GM12878 (cell line): ENCODE measurements at regions not wholly inside any gene's neighbourhood (a gene's known extent, or its start where the extent isn't known, plus 50 kb on each side); places are given as distances from the start of the nearest gene placed in this dataset.

Source experiments
- ATAC-seq: fragments of 200-7000 bp; cut with Tn5 transposase; 3 replicates; pipeline ENCODE4 v1.9.1; 2020; ENCODE audit warnings: mild to moderate bottlenecking, moderate library complexity
- BruUV-seq: library from RNA; stranded (reverse); fragments of 400-500 nt; replicated peaks from 2 replicates; lab custom pipeline; 2021; lab: Mats Ljungman, UMichigan
- CTCF ChIA-PET: fragments of 300-600 bp; sonication (Branson Sonifier 250); formaldehyde crosslinking; extraction: SDS; loops from one replicate; lab custom pipeline; 2021; ENCODE audit warnings: inconsistent platforms; lab: Yijun Ruan, JAX
- POLR2A ChIA-PET: fragments of 350-600 bp; formaldehyde crosslinking; extraction: SDS; loops from one replicate; lab custom pipeline; 2021; ENCODE audit warnings: inconsistent platforms; lab: Charles Lee
- RAD21 ChIA-PET: fragments of 300-600 bp; sonication (Branson Sonifier 250); formaldehyde crosslinking; loops from one replicate; lab custom pipeline; 2023; ENCODE audit warnings: antibody characterized with exemption; ENCODE audit not compliant: unreplicated experiment; lab: Charles Lee
- SMC1A ChIA-PET: fragments of 300-600 bp; sonication (Branson Sonifier 250); formaldehyde crosslinking; loops from one replicate; lab custom pipeline; 2023; ENCODE audit not compliant: unreplicated experiment, uncharacterized antibody; lab: Charles Lee
- DNase-seq: peaks from one replicate; pipeline ENCODE4 v3.0.0-alpha.2; 2011; ENCODE audit warnings: low read depth, low spot score
- FAIRE-seq: peaks from 3 replicates; lab custom pipeline; 2011; peaks lifted over from hg19 to GRCh38; lab: Jason Lieb, UNC
- H2AFZ ChIP-seq: 2 replicates; pipeline ENCODE4 v1.6.0; 2011; ENCODE audit warnings: low read depth, low read length, control low read depth; ENCODE audit not compliant: control insufficient read depth
- H3K27ac ChIP-seq: 2 replicates; pipeline ENCODE4 v1.5.1; 2011; ENCODE audit warnings: control low read depth; ENCODE audit not compliant: control insufficient read depth, insufficient read depth
- H3K27me3 ChIP-seq, 2 experiments: replicated peaks in 1 of 2; 2 replicates each; pipeline versions ENCODE4 v1.6.0 to v1.6.1; 2011; ENCODE audit warnings: low read length in 1 of 2; ENCODE audit not compliant: control insufficient read depth in 2 of 2, insufficient read depth in 2 of 2
- H3K36me3 ChIP-seq, 2 experiments: 2 replicates each; pipeline ENCODE4 v1.5.1; 2011; ENCODE audit warnings: low read length in 1 of 2; ENCODE audit not compliant: control insufficient read depth in 2 of 2, insufficient read depth in 2 of 2
- H3K4me1 ChIP-seq: 2 replicates; pipeline ENCODE4 v1.6.1; 2011; ENCODE audit warnings: mild to moderate bottlenecking, low read length, moderate library complexity, mixed read lengths; ENCODE audit not compliant: control insufficient read depth, insufficient read depth
- H3K4me2 ChIP-seq: 2 replicates; pipeline ENCODE4 v1.6.0; 2011; ENCODE audit warnings: control low read depth; ENCODE audit not compliant: control insufficient read depth, insufficient read depth
- H3K4me3 ChIP-seq: fragments of 200-600 bp; sonication (generic); 2 replicates; pipeline ENCODE4 v1.5.1; 2016
- H3K79me2 ChIP-seq: 2 replicates; pipeline ENCODE4 v1.6.0; 2011; ENCODE audit warnings: low read length; ENCODE audit not compliant: control insufficient read depth, insufficient read depth
- H3K9ac ChIP-seq: 2 replicates; pipeline ENCODE4 v1.8.0; 2011; ENCODE audit warnings: low read length, control low read depth, mixed read lengths; ENCODE audit not compliant: control insufficient read depth, insufficient read depth
- H3K9me3 ChIP-seq: replicated peaks from 3 replicates; pipeline ENCODE4 v1.5.1; 2011; ENCODE audit warnings: mild to moderate bottlenecking, low read length; ENCODE audit not compliant: control insufficient read depth, insufficient read depth
- H4K20me1 ChIP-seq: 2 replicates; pipeline ENCODE4 v1.6.0; 2011; ENCODE audit not compliant: control insufficient read depth, insufficient read depth
- ASH2L ChIP-seq: fragments of 300-600, 200-600 bp; sonication (generic); IDR thresholded peaks from 2 replicates; pipeline ENCODE4 v1.6.1; 2017; ENCODE audit warnings: low read depth, mild to moderate bottlenecking, borderline replicate concordance
- BACH1 ChIP-seq: fragments of 450-650 bp; IDR thresholded peaks from 2 replicates; pipeline ENCODE4 v1.6.1; 2017; ENCODE audit warnings: mild to moderate bottlenecking, borderline replicate concordance
- BHLHE40 ChIP-seq, 2 experiments: fragments of 450-650 bp in 1 of 2; IDR thresholded peaks; 2 replicates each; pipeline ENCODE4 v1.6.1; 2011 to 2017; ENCODE audit warnings: low read depth in 2 of 2, borderline replicate concordance in 1 of 2, improper control_type of control experiment in 1 of 2, low read length in 1 of 2, mild to moderate bottlenecking in 1 of 2
- IRF4 ChIP-seq: IDR thresholded peaks from 2 replicates; pipeline ENCODE4 v1.6.1; 2011; ENCODE audit warnings: low read depth, low read length
- RB1 ChIP-seq: fragments of 450-650 bp; formaldehyde crosslinking; IDR thresholded peaks from 2 replicates; pipeline ENCODE4 v1.6.1; 2017; ENCODE audit warnings: mild to moderate bottlenecking, borderline replicate concordance
- RCOR1 ChIP-seq: conservative IDR thresholded peaks from 2 replicates; pipeline ENCODE4 v1.6.1; 2012; ENCODE audit warnings: low read depth, low read length, improper control_type of control experiment
- SREBF2 ChIP-seq: IDR thresholded peaks from 2 replicates; pipeline ENCODE4 v1.6.1; 2012; ENCODE audit warnings: mild to moderate bottlenecking, low read length
- STAT1 ChIP-seq: fragments of 450-650 bp; conservative IDR thresholded peaks from 2 replicates; pipeline ENCODE4 v1.6.1; 2014; ENCODE audit warnings: antibody characterized with exemption, mild to moderate bottlenecking
- TAF1 ChIP-seq: IDR thresholded peaks from 2 replicates; pipeline ENCODE4 v1.6.1; 2011; ENCODE audit warnings: mild to moderate bottlenecking, low read depth, low read length, borderline replicate concordance
- YBX1 ChIP-seq: fragments of 450-650 bp; IDR thresholded peaks from 2 replicates; pipeline ENCODE4 v1.6.1; 2016; ENCODE audit warnings: antibody characterized with exemption
- ZNF384 ChIP-seq: IDR thresholded peaks from 2 replicates; pipeline ENCODE4 v1.6.1; 2012; ENCODE audit warnings: low read depth, mild to moderate bottlenecking, low read length, improper control_type of control experiment, borderline replicate concordance
- ZZZ3 ChIP-seq: IDR thresholded peaks from 2 replicates; pipeline ENCODE4 v1.6.1; 2011; ENCODE audit warnings: low read depth; ENCODE audit not compliant: control insufficient read depth, insufficient read length
- WGBS: methylation state at CpG from one replicate; pipeline ENCODE4 v1.1.6; 2016; ENCODE audit warnings: low lambda C conversion rate; ENCODE audit not compliant: insufficient replicate concordance, insufficient coverage; ENCODE audit errors: missing lambda C conversion rate; 5-methylcytosine and 5-hydroxymethylcytosine counted together
- in situ Hi-C: fragments of 300-500 bp; cut with MboI; formaldehyde crosslinking; loops from 9 replicates; pipeline ENCODE4 v1.14.3; 2018; ENCODE audit warnings: mixed read lengths
- intact Hi-C: fragments of 100-400 bp; cut with micrococcal nuclease; formaldehyde crosslinking; loops from one replicate; pipeline ENCODE4 v1.14.2; 2022; ENCODE audit not compliant: unreplicated experiment
- TF ChIP-seq, protein P1 (sequence below): IDR thresholded peaks from 2 replicates; pipeline ENCODE4 v1.6.1; 2011; ENCODE audit warnings: borderline replicate concordance, low read depth, mild to moderate bottlenecking, moderate library complexity, low read length; ENCODE audit not compliant: insufficient read depth, poor library complexity, severe bottlenecking
- TF ChIP-seq, protein P2 (sequence below): IDR thresholded peaks from 2 replicates; pipeline ENCODE4 v1.6.1; 2012; ENCODE audit warnings: low read depth, low read length, improper control_type of control experiment
- TF ChIP-seq, protein P3 (sequence below): IDR thresholded peaks from 2 replicates; pipeline ENCODE4 v1.6.1; 2011; ENCODE audit warnings: mild to moderate bottlenecking, low read depth, low read length, moderate library complexity; ENCODE audit not compliant: insufficient replicate concordance

GRCh38 chr4:173917255-173917960 lies 366.1 kb downstream of the FBXO8 start:
- H3K27me3 ChIP-seq: no peaks in the 10 kb centered on the region
- DNase-seq: no peak
- H4K20me1 ChIP-seq: no peaks in the 10 kb centered on the region
- ChIA-PET RAD21 (no interaction called here), SMC1A (no interaction called here), CTCF (no interaction called here), POLR2A (no interaction called here)
- no peak overlapping the region for H3K4me2 ChIP-seq
- H3K9ac ChIP-seq: no peak overlapping the region
- TF ChIP-seq, protein P1, sequence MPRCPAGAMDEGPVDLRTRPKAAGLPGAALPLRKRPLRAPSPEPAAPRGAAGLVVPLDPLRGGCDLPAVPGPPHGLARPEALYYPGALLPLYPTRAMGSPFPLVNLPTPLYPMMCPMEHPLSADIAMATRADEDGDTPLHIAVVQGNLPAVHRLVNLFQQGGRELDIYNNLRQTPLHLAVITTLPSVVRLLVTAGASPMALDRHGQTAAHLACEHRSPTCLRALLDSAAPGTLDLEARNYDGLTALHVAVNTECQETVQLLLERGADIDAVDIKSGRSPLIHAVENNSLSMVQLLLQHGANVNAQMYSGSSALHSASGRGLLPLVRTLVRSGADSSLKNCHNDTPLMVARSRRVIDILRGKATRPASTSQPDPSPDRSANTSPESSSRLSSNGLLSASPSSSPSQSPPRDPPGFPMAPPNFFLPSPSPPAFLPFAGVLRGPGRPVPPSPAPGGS: peak; percentile 24
- TF ChIP-seq YBX1: no peak
- no peak for TF ChIP-seq BHLHE40 (IDR thresholded peaks at IDR 0.05; ENCODE audit: borderline replicate concordance in 1 of 2, low read depth in 2 of 2, low read length in 1 of 2)
- TF ChIP-seq TAF1: no peak
- ATAC-seq: no peak
- H2AFZ ChIP-seq: no peak overlapping the region
- 10% methylated on average over 8 of the region's 8 CpGs for WGBS
- no peaks in the 10 kb centered on the region for H3K9me3 ChIP-seq
- no peak overlapping the region for H3K27ac ChIP-seq
- intact Hi-C loops (no loop called here), in situ Hi-C loops (no loop called here)
- no peaks in the 10 kb centered on the region for H3K36me3 ChIP-seq
- no peaks in the 10 kb centered on the region for H3K4me1 ChIP-seq
- no peaks in the 10 kb centered on the region for H3K79me2 ChIP-seq
- H3K4me3 ChIP-seq: no peak overlapping the region
- BruUV-seq: no TSS peak
- no peak for FAIRE-seq

- TF ChIP-seq ZZZ3: no peak
- TF ChIP-seq IRF4: no peak
- no peak for TF ChIP-seq RB1
- TF ChIP-seq, protein P2, sequence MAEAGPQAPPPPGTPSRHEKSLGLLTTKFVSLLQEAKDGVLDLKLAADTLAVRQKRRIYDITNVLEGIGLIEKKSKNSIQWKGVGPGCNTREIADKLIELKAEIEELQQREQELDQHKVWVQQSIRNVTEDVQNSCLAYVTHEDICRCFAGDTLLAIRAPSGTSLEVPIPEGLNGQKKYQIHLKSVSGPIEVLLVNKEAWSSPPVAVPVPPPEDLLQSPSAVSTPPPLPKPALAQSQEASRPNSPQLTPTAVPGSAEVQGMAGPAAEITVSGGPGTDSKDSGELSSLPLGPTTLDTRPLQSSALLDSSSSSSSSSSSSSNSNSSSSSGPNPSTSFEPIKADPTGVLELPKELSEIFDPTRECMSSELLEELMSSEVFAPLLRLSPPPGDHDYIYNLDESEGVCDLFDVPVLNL: no peak
- TF ChIP-seq BACH1: no peak
- TF ChIP-seq STAT1: no peak
- TF ChIP-seq ZNF384: no peak
- no peak for TF ChIP-seq RCOR1
- no peak for TF ChIP-seq SREBF2
- TF ChIP-seq, protein P3, sequence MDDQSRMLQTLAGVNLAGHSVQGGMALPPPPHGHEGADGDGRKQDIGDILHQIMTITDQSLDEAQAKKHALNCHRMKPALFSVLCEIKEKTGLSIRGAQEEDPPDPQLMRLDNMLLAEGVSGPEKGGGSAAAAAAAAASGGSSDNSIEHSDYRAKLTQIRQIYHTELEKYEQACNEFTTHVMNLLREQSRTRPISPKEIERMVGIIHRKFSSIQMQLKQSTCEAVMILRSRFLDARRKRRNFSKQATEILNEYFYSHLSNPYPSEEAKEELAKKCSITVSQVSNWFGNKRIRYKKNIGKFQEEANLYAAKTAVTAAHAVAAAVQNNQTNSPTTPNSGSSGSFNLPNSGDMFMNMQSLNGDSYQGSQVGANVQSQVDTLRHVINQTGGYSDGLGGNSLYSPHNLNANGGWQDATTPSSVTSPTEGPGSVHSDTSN: no peak
- TF ChIP-seq ASH2L: no peak
- no peaks in the 10 kb centered on the region for H3K4me1 ChIP-seq
- no peaks in the 10 kb centered on the region for H3K27me3 ChIP-seq
- ChIA-PET POLR2A (no interaction called here), CTCF (no interaction called here), SMC1A (no interaction called here), RAD21 (no interaction called here)
- intact Hi-C loops: no loop called here
- no peak for ATAC-seq
- no peak overlapping the region for H3K4me2 ChIP-seq
- H3K79me2 ChIP-seq: no peaks in the 10 kb centered on the region
- H4K20me1 ChIP-seq: no peaks in the 10 kb centered on the region
- no TSS peak for BruUV-seq
- DNase-seq: no peak
- no peaks in the 10 kb centered on the region for H3K36me3 ChIP-seq
- no peaks in the 10 kb centered on the region for H3K9me3 ChIP-seq
- 3% methylated on average over 6 of the region's 6 CpGs for WGBS
- no peak overlapping the region for H3K27ac ChIP-seq
- in situ Hi-C loops: no loop called here
- no peak for FAIRE-seq
- no peak overlapping the region for H2AFZ ChIP-seq
- no peak overlapping the region for H3K4me3 ChIP-seq
- H3K9ac ChIP-seq: no peak overlapping the region
These were observed 370.0 kb downstream of the FBXO8 start for GRCh38 chr4:173913496-173913895.
